ENCODE measurements at regions not wholly inside any gene's neighbourhood (a gene's known extent, or its start where the extent isn't known, plus 50 kb on each side); places are given as distances from the start of the nearest gene placed in this dataset.

DNA sequence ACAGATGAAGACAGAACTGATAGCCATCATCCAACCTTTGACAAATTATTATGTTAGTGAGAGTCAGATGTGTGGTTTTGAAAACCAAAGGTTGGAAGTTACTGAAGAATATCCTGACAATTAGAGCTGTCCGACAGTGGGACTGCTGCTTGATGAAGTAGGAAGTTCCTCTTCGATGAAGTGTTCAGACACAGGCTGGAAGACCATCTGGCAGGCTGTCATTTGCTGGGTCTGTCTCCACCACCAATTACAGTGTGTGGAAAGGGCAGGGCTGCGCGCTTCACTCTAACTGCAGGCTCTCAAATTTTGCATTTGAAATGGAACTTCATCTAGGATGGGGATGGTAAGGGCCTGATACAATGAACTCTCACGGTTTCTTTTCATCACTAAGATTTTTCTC, 313.8 kb downstream of the PIK3C3 start:
- no peak for DNase-seq

DNA sequence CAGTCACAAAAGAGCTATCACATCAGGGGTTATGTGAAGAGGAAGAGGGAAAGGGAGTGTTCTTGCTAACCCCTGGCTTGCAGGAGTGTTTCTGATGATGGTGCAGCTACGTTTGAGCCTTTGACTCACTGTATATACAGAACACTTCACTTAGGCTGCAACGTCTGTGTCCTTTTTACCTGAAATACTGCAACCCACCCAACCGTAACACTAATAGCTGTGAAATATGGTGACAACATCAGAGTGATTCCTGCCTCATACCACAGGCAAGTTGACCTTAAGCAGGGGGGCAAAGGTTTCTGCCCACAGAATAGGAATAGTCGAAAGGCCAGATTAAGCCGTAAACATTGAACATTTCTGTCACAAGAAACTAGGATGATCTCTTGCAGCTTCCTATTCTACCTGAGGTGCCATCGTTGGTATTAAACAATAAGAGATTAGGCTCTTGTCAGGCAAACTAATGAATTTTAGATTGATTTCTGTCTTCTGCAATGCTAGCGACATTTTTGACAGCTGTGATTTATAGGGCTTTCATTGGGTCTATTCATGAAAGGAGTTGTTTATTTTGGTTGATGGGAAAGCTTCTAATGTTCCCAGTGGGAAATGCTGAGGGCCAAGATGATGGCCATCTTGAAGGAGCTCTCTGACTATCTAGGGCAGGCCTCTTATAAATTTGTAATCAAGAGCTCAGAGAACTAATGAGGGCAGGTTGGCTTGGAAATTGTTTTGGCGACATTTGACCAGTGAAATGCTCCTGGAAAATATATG, 316.8 kb downstream of the PIK3C3 start:
- no peak for DNase-seq

DNA sequence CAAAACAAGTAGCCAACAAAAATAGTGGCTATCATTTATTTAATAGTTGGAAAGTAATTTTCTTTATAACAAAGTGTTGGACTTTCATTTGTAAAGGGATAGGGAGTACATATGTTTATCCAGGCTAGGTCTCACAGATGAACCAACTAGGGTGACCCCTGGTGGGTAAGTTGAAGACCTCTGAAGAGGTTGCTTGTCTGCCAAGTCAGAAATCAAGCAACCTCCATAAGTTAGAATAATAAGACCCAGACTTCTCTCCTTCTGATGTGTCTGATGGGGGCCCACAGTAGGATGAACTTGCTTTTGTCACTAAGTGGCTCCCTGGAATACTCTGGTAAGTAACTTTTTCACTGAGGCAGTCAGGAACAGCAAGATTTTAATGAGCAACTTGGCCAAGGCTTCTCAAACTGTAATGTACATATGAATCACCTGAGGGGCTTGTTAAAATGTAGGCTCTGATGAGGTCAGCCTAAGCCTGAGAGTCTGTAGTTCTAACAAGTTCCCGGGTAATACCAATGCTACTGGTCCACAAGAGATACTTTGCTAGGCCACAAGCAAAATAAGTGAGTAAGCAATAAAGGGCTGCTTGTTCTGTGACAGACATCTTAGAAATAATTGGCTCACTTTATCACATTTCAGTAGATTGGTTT, 319.6 kb downstream of the PIK3C3 start:
- DNase-seq: no peak

DNA sequence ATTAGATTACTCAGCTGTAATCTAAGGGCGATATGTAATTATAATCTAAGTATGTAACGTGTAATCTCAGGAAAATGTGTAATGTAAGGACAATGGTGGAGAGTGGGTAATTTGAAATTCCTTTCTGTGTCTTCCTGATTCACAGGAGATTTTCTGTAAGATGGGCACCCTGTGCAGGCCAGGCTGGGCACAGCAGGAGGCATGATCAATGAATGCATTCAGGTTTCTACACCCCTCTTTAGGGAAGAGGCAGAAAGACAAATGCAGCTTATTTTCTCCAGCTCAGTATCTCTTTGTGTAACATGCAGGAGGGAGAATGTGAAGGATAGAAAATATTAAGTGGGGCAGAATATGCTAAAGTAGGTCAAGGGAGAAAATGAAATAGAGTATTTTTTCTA, 320.1 kb downstream of the PIK3C3 start:
- no peak for DNase-seq

DNA sequence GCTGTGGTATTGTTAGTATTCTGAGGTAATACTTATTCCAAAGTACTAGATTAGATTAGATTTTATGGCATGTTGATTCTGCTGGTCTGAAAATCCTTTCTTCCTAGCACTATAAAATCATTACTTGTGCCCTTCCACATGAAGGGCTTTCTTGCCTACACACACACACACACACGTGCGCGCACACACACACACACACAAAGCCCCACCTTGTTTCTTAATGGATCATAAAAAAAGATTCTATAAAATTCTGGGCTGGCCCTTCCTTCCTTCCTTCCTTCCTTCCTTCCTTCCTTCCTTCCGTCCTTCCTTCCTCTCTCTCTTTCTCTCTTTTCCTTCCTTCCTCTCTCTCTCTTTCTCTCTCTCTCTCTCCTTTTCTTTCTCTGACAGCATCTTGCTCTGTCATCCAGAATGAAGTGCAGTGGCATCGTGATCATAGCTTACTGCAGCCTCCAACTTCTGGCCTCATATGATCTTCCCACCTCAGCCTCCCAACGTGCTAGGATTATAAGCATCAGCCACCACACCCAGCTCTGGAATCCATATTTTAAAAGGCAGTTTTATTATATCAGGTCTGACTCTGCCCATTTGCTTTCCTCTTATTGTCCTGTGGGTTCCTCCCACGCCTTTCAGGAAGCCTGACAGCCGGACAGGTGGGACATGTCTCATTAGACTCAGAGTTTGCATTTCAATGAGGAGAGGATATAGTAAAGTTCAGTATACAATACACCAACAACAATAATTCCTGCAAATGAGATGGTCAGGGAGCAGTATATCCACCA, 321.1 kb downstream of the PIK3C3 start:
- no peak for DNase-seq

DNA sequence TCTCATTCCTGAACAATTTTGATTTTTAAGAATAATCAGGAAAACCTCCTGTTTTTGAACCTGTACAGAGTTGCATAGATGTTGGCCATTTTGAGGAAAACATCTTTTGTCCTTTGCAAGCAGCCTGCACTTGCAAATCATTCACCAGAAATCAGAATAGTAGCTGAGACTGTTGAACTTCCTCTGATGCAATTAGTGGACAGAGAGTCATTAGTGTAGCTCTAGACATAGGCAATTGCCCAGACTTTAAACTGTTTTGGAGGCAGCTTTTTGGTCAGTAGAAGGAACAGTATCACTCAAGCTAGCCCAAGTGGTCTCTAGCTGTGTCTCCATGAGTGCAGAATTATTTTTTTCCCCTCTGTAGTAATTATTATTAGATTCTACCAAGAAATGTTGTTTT, 326.1 kb downstream of the PIK3C3 start:
- no peak for DNase-seq

DNA sequence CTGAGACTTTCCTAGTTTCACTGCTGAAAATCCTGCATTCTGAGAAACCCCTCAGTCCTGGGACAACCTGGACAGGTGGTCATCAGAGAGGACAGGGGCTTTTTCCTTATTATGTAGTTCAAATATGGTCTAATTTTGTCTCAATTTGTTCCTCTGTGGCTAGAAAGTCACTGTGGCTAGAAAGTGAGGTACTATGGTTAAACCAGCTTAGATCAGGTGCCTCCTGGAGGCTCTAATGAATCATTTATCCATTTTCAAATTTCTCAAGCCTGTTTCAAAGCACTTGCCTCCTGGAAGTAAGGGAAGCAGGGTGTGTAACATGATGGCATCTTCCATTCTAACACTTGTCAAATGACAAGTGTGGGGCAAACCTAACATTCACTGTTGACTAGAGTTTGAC, 326.8 kb downstream of the PIK3C3 start:
- DNase-seq: no peak

DNA sequence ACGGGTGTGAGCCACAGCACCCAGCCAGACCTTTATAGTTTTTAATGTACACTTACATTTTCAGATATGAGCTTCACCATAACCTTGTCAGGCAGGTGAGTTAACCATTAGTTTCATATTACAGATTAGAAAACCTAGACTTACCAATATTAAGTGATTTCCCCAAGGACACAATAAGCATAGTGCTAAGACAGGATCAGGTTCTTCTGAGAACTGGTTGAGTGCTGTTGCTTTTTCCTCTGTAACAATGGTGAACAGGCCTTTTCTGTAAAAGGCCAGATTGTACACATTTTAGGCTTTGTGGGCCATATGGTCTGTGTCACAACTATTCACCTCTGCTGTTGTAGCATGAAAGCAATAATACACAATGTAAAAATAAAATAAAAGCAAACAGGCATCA, 332.0 kb downstream of the PIK3C3 start:
- DNase-seq: no peak

DNA sequence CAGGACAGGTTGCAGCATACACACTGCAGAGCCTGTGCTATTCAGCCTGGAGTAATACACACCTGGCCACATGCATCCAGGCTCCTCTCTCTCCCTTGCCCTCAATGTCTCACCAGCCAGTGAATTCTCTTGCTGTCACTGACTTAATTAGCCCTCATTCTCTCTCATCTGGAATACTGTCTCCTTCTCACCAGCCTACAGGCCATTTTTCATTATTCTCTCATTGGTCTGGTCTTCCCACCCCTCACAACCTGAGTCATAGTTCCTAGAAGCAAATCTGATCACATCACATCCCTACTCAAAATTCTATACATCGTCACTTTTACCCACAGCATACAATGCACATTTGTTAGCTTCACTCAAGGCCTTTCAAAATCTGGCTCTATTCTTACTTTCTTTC, 333.1 kb downstream of the PIK3C3 start:
- DNase-seq: no peak

DNA sequence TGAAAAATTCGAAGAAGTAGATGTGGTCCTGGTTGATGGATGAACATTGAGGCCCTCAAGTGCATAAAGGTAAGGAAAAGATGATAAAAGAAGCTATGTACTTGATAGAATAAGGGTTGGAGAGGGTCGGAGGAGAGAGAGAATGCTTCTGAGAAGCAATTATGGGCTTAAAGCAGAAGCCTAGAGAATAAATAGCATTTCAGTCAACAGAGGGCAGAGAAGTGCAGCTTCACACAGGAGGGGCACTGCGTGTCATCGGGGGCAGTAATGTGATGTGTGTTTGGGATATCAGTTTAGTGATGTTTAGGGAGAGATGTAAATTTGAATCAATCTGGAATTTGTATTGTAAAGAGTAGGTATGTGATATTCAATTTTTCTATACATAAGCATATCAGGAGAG, 334.5 kb downstream of the PIK3C3 start:
- DNase-seq: no peak

DNA sequence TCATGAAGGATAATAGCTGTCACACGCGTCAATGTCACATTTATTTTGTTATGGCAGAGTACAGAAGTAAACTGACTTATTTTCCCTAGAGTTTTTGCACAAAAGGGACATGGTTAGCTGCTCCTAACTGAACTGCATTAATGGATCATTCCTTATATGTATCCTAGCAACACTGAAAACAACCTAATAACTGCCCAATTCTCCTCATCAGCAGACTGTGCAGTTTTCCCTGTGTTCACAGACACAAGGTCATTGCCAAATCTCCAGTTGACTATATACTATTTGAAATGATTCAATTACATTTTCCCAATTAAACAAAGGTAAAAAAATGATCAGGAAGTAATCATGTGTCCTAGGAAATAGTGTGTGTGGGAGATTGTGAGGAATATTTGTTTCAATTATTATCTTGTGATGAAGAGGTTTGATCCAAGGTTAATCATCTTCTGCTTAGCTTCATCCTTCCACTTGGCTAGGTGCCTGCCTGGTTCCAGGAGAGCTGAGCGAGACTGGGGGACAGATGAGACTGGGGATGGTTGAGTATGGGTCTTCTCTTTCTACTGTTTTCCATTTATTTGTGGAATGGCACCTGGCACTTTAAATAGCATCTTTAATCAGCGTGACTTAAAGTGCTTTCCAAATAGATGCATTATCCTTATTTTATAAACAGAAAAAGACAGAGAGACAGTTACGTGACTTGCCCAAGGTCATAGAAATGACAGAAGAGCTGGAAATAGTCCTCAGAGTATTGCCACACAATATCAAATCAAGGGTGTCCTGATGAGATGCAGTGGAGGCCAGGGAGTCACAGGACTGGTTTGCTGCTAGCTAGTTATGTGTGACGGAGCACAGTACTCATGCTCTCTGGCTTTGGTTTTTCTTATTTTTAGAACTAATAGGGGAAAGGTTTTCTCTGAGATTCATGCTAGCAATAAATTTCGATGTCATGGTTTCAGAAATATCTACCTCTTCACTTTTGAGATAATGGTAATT, 335.6 kb downstream of the PIK3C3 start:
- no peak for DNase-seq

DNA sequence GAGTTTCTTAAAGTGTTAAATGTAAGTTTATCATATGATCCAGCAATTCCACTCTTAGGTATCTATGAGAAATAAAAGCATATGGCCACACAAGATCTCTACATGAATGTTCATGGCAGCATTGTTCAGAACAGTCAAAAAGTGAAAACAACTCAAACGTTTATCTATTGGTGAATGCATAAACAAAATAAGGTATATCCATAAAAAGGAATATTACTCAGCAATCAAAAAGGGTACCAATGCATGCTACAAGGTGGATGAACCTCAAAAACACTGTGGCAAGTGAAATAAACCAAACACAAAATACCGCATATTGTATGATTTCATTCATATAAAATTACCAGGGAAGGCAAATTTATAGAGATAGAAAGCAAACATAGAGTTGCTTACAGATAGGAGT, 337.6 kb downstream of the PIK3C3 start:
- no peak for DNase-seq

DNA sequence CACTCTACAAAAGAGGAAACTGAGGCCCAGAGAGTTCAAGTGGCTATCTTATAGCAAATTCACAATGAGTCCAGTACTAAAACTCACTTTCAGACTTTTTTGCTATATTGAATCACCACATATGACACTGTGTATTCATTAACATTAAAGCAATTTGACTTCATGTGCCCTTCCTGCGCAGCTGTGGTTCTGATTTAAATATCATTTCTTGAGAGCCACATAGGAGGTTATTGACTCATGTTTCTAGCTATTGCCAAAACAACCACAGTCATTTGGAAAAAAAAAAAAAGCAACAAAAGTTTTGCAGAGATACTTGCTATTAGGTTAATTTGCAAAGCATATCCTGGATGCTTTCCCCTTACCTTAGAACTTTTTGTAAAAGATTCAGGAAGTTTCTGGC, 341.2 kb downstream of the PIK3C3 start:
- DNase-seq: no peak

DNA sequence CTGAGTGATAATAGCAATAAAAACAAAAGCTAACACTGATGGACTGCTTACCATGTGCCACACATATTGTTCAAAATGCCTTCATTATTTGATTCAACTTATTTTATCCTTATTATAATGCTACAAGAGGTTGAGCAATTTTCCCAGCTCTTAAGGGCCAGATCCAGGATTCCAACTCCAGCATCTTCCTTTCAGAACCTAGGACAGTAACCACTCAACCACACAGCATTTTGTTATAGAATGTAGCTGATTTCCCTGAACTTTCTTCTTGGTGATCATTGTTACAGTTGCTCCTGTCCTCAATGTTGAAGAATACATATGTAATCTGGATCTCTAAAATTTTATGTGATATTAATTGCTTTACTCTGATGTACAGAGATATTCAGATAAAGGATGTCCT, 341.7 kb downstream of the PIK3C3 start:
- DNase-seq: no peak

DNA sequence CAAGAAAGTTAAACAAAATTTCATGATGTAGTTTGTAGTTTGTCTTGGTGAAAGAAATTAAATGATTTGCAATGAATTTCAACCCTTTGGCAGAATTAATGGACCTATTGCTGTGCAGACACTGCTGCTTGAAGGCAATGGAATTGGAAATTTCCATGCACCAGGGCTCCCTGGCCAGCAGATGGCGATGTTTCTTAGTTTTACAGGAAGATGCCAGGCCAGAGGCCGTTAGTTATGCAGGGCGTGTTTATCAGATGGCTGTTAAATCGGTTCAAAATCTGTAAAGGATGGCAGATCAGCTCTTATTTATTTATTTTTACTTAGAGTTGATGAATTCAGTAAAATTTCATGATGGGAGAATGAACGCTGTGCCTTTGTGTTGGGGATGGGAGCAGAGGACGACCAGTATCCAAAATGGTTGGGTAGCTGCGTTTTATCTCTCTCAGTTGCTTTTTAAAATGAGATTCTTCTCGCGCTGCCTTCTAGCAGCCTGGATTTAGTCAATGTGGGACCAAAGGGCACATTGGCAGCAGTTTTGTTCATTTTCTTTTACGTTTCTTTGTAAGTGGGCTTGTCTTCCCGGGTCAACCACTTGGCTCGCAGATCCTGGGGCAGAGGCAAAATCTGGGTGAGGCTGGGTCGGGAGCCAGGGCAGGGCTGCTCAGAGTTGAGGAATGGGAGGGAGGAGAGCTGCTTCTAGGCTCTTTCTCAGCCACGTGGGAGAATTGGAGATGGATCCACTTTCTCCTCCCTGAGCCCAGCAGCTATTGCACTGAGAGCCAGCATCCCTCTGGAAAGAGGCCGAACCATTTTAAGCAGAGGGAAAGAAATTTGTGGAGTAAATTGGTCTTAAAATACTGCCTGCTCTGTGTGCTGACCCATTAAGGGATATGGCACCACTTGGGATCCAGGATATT, 344.0 kb downstream of the PIK3C3 start:
- peak; percentile 41 for DNase-seq

DNA sequence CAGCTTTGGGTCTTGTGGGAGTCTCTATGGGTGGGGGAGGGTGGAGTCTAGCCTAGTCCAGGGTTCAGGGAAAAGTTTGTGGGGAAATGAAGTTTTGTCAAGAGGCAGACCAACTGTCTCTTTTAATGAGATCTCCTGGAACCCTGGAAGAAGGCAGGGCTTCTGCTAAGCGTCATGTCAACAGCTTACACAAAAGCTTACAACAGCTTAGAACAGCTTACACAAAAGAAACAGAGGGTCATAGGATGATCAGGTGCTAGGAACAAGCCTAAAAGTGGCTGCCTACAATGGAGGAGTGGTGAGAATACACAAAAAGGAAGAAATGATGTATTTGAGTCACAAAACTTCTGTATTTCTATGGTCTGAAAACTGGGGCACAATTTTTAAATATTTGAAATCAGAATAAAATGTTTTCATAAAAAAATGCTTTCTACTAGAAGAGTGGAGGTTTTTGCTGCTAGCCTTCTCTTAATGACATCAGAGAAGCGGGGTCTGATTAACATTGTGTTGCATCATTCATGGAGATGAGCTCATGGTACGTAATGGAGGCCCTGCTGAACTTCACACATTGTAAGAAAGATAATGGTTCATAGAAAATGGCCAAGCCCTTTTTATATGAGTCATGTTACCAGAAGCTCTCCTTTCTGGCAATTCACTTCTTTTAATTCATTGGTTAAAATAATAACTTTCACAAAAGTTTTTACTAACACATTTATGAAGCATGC, 351.0 kb downstream of the PIK3C3 start:
- DNase-seq: no peak

DNA sequence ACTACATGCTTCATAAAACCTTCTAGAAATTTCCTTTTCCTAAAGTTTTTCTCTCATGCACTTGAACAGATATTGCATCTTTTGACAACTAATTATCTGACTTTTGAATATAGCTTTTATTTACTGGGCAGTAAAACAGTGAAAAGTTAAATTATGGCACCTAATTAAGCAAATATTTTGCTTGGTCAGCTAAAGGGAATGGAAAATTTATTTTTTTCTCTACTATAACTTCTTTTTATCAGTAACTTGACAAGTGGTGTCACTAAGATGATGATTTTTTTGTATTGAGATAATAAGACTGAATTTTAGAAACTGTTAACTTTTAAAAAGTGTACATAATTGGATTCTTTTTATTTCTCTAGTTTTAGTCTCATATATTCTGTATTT, 351.6 kb downstream of the PIK3C3 start:
- no peak for DNase-seq

DNA sequence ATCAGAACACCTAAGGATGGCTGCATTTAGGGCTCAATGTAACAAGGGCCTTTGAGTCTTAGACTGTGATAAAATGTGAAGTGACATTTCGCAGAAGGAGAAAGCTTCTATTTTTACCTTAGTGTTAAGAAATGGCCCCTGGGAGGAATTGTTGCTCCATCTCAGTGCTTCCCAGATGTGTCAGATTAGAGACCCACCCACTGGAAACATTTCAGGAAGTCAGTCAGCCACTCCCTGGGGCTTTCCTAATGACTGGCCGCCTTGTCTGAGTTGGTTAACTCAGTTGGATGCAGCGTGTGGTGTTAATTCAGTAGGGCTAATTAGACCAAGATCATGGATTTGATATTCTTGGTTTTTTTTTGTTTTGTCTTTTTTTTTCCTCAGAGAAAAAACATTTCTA, 355.9 kb downstream of the PIK3C3 start:
- no peak for DNase-seq

DNA sequence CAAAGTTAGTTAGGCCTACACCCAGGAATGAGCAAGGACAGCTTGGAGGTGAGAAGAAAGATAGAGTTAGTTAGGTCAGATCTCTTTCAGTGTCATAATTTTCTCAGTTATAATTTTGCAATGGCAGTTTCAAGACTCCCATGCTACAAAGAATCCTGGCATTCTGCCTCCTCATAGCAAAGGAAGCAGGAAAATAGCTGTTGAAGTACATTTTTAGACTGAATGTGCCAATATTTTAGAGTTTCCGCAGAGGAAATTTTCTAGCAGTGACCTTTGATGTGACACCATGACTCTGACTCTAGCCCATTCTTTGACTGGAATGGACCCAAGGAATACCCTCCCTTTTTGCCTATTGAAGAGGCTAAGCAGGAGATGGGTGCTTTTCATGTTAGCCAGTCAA, 371.7 kb downstream of the PIK3C3 start:
- peak; percentile 8 for DNase-seq

DNA sequence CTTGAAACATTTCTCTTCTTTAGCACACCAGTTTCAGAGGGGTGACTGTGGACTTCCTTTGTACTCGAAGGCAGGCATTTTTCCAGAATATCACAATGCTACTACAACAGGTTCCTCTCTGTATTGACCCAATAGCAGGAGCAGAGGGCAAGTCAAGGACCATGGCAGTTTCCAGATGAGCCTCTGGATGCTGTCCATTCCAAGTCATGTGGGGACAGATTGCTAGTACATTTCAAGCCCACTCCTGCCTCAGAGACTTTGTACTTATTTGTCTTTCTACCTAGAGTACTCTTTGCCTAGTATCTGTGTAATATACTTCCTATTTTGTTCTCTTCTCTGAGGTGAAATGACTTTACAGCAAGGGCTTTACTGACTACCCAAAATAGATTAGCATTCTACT, 373.9 kb downstream of the PIK3C3 start:
- DNase-seq: no peak
